PC-3 (cell line): ENCODE measurements at regions not wholly inside any gene's neighbourhood (a gene's known extent, or its start where the extent isn't known, plus 50 kb on each side); places are given as distances from the start of the nearest gene placed in this dataset.

Source experiments
- EZH2 ChIP-seq: fragments of 300-600 bp; sonication (generic); IDR thresholded peaks from one replicate; pipeline ENCODE4 v1.6.1; 2017; ENCODE audit warnings: antibody characterized with exemption, mild to moderate bottlenecking, low read length; ENCODE audit not compliant: unreplicated experiment
- EZH2phosphoT487 ChIP-seq: fragments of 300-600 bp; sonication (generic); IDR thresholded peaks from 2 replicates; pipeline ENCODE4 v1.6.1; 2018; ENCODE audit warnings: mild to moderate bottlenecking, antibody characterized with exemption, low read length, borderline replicate concordance
- TF ChIP-seq, protein P1 (sequence below): fragments of 300-600 bp; sonication (generic); conservative IDR thresholded peaks from 2 replicates; pipeline ENCODE4 v1.5.1; 2017; ENCODE audit warnings: antibody characterized with exemption, low read depth, mild to moderate bottlenecking, low read length

GRCh38 chr1:192045131-192045530, 113.1 kb upstream of the RGS18 start:
- TF ChIP-seq, protein P1, sequence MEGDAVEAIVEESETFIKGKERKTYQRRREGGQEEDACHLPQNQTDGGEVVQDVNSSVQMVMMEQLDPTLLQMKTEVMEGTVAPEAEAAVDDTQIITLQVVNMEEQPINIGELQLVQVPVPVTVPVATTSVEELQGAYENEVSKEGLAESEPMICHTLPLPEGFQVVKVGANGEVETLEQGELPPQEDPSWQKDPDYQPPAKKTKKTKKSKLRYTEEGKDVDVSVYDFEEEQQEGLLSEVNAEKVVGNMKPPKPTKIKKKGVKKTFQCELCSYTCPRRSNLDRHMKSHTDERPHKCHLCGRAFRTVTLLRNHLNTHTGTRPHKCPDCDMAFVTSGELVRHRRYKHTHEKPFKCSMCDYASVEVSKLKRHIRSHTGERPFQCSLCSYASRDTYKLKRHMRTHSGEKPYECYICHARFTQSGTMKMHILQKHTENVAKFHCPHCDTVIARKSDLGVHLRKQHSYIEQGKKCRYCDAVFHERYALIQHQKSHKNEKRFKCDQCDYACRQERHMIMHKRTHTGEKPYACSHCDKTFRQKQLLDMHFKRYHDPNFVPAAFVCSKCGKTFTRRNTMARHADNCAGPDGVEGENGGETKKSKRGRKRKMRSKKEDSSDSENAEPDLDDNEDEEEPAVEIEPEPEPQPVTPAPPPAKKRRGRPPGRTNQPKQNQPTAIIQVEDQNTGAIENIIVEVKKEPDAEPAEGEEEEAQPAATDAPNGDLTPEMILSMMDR: no peak
- TF ChIP-seq EZH2: no peak
- TF ChIP-seq EZH2phosphoT487: no peak
